GM18526 (cell line): ENCODE measurements at regions not wholly inside any gene's neighbourhood (a gene's known extent, or its start where the extent isn't known, plus 50 kb on each side); places are given as distances from the start of the nearest gene placed in this dataset.

Source experiments
- POLR2A ChIP-seq: IDR thresholded peaks from 3 replicates; pipeline ENCODE4 v1.6.1; 2011; ENCODE audit not compliant: insufficient read length; ENCODE audit errors: extremely low read depth

GRCh38 chr3:159127021-159127392, 325.2 kb downstream of the MFSD1 start:
- TF ChIP-seq POLR2A = no peak

- no peak for TF ChIP-seq POLR2A
These were observed 326.8 kb downstream of the MFSD1 start for GRCh38 chr3:159128628-159129027.

- TF ChIP-seq POLR2A = no peak
These were observed 328.3 kb downstream of the MFSD1 start for GRCh38 chr3:159130108-159130507.

GRCh38 chr3:159131376-159131775, 329.5 kb downstream of the MFSD1 start:
- no peak for TF ChIP-seq POLR2A

- TF ChIP-seq POLR2A = no peak
These were observed 336.1 kb downstream of the MFSD1 start for GRCh38 chr3:159137949-159138348.

- TF ChIP-seq POLR2A = no peak
These were observed 337.5 kb downstream of the MFSD1 start for GRCh38 chr3:159139326-159139725.

- no peak for TF ChIP-seq POLR2A
These were observed 342.6 kb downstream of the MFSD1 start for GRCh38 chr3:159144472-159144871.

GRCh38 chr3:159144891-159145290, 343.0 kb downstream of the MFSD1 start:
- TF ChIP-seq POLR2A = no peak

GRCh38 chr3:159146392-159146791, 344.5 kb downstream of the MFSD1 start:
- TF ChIP-seq POLR2A = no peak

GRCh38 chr3:159146856-159147435, 345.1 kb downstream of the MFSD1 start:
- TF ChIP-seq POLR2A = no peak

- no peak for TF ChIP-seq POLR2A
These were observed 346.0 kb downstream of the MFSD1 start for GRCh38 chr3:159147813-159148212.

GRCh38 chr3:159148466-159148865, 346.6 kb downstream of the MFSD1 start:
- no peak for TF ChIP-seq POLR2A

- no peak for TF ChIP-seq POLR2A
These were observed 347.3 kb downstream of the MFSD1 start for GRCh38 chr3:159149131-159149530.

GRCh38 chr3:159149633-159150032, 347.8 kb downstream of the MFSD1 start:
- no peak for TF ChIP-seq POLR2A

GRCh38 chr3:159150180-159150579, 348.3 kb downstream of the MFSD1 start:
- no peak for TF ChIP-seq POLR2A

- TF ChIP-seq POLR2A = no peak
These were observed 349.3 kb downstream of the MFSD1 start for GRCh38 chr3:159151130-159151529.

- TF ChIP-seq POLR2A = no peak
These were observed 355.4 kb downstream of the MFSD1 start for GRCh38 chr3:159157275-159157674.
